ENCODE measurements at regions not wholly inside any gene's neighbourhood (a gene's known extent, or its start where the extent isn't known, plus 50 kb on each side); places are given as distances from the start of the nearest gene placed in this dataset.

- no peaks in the 10 kb centered on the region for H3K9me3 ChIP-seq
- TF ChIP-seq CTCF (IDR thresholded peaks at IDR 0.05) = no peak
- no peaks in the 10 kb centered on the region for H3K27me3 ChIP-seq
- H3K4me3 ChIP-seq = no peak overlapping the region
- intact Hi-C loops (cut with DNase I) = no loop called here
- H3K27ac ChIP-seq = no peak overlapping the region
- peaks cover 3 to 13% of the 10 kb centered on the region in 2 donors for H3K4me1 ChIP-seq
- H3K36me3 ChIP-seq = no peaks in the 10 kb centered on the region
- DNase-seq (ENCODE audit: low spot score in 2 of 2) = no peak
Observed at GRCh38 chr1:8257621-8258020, 60.3 kb upstream of the SLC45A1 start.

GRCh38 chr1:8256321-8256720, 61.6 kb upstream of the SLC45A1 start:
- H3K36me3 ChIP-seq = no peaks in the 10 kb centered on the region
- no peaks in the 10 kb centered on the region for H3K9me3 ChIP-seq
- H3K27me3 ChIP-seq = no peaks in the 10 kb centered on the region
- H3K4me1 ChIP-seq = peaks cover 3 to 13% of the 10 kb centered on the region in 2 donors
- TF ChIP-seq CTCF (IDR thresholded peaks at IDR 0.05) = no peak
- H3K27ac ChIP-seq = no peak overlapping the region
- H3K4me3 ChIP-seq = no peak overlapping the region
- no peak for DNase-seq (ENCODE audit: low spot score in 2 of 2)
- intact Hi-C loops (cut with DNase I) = no loop called here

GRCh38 chr1:8255712-8256111, 62.2 kb upstream of the SLC45A1 start:
- no peaks in the 10 kb centered on the region for H3K9me3 ChIP-seq
- intact Hi-C loops (cut with DNase I) = no loop called here
- no peak for DNase-seq (ENCODE audit: low spot score in 2 of 2)

GRCh38 chr1:8252266-8252951, 65.5 kb upstream of the SLC45A1 start:
- Histone ChIP-seq H3K27me3 (no peaks in the 10 kb centered on the region), H3K9me3 (no peaks in the 10 kb centered on the region), H3K27ac (peak overlapping the region in 1 of 2 donors; percentile 7), H3K36me3 (no peaks in the 10 kb centered on the region), H3K4me1 (no peaks in the 10 kb centered on the region), H3K4me3 (no peak overlapping the region)
- intact Hi-C loops (cut with DNase I) = no loop called here
- no peak for TF ChIP-seq CTCF (IDR thresholded peaks at IDR 0.05)
- DNase-seq (ENCODE audit: low spot score in 2 of 2) = no peak

More at GRCh38 chr1:8255712-8256111, 62.2 kb upstream of the SLC45A1 start:
- Histone ChIP-seq H3K36me3 (no peaks in the 10 kb centered on the region), H3K27ac (no peak overlapping the region), H3K4me3 (no peak overlapping the region), H3K4me1 (peaks cover 3 to 13% of the 10 kb centered on the region in 2 donors), H3K27me3 (no peaks in the 10 kb centered on the region)
- TF ChIP-seq CTCF (IDR thresholded peaks at IDR 0.05) = no peak

GRCh38 chr1:8251635-8252034, 66.3 kb upstream of the SLC45A1 start:
- TF ChIP-seq CTCF (IDR thresholded peaks at IDR 0.05) = no peak
- DNase-seq (ENCODE audit: low spot score in 2 of 2) = no peak
- Histone ChIP-seq H3K4me3 (no peak overlapping the region), H3K4me1 (no peaks in the 10 kb centered on the region), H3K27ac (peak overlapping the region in 1 of 2 donors; percentile 7), H3K36me3 (no peaks in the 10 kb centered on the region), H3K9me3 (no peaks in the 10 kb centered on the region), H3K27me3 (no peaks in the 10 kb centered on the region)
- intact Hi-C loops (cut with DNase I) = no loop called here

GRCh38 chr1:8249838-8250237, 68.1 kb upstream of the SLC45A1 start:
- TF ChIP-seq CTCF (IDR thresholded peaks at IDR 0.05) = no peak
- intact Hi-C loops (cut with DNase I) = no loop called here

More at GRCh38 chr1:8249838-8250237, 68.1 kb upstream of the SLC45A1 start:
- Histone ChIP-seq H3K27me3 (no peaks in the 10 kb centered on the region), H3K4me3 (no peak overlapping the region), H3K4me1 (no peaks in the 10 kb centered on the region), H3K36me3 (no peaks in the 10 kb centered on the region), H3K27ac (no peak overlapping the region), H3K9me3 (no peaks in the 10 kb centered on the region)
- no peak for DNase-seq (ENCODE audit: low spot score in 2 of 2)
